SK-N-SH (cell line): ENCODE measurements at regions not wholly inside any gene's neighbourhood (a gene's known extent, or its start where the extent isn't known, plus 50 kb on each side); places are given as distances from the start of the nearest gene placed in this dataset.

Experiments used
- CTCF ChIA-PET: fragments of 300-600, 350-600 bp; formaldehyde crosslinking; extraction: SDS; loops from one replicate; lab custom pipeline; 2021; lab: Yijun Ruan, JAX
- POLR2A ChIA-PET: fragments of 350-600 bp; sonication (Branson Sonifier 250); formaldehyde crosslinking; extraction: SDS; loops from one replicate; lab custom pipeline; 2020; ENCODE audit warnings: antibody characterized with exemption, inconsistent platforms; lab: Yijun Ruan, JAX
- DNase-seq: peaks from one replicate; pipeline ENCODE4 v3.0.0; 2012
- H2AFZ ChIP-seq: fragments of 200-600 bp; sonication (generic); 2 replicates; pipeline ENCODE4 v1.8.1; 2016; ENCODE audit warnings: antibody characterized with exemption, mild to moderate bottlenecking, low read depth
- H3F3A ChIP-seq: fragments of 200-600 bp; sonication (generic); replicated peaks from 2 replicates; pipeline ENCODE3; 2016; ENCODE audit warnings: antibody characterized with exemption, mild to moderate bottlenecking; ENCODE audit not compliant: insufficient read depth
- H3K27ac ChIP-seq, 2 experiments: fragments of 200-500 bp in 1 of 2; fragments of 200-600 bp in 1 of 2; sonication (Bioruptor generic) in 1 of 2; sonication (generic), shearing (Covaris generic) in 1 of 2; 2 replicates each; pipeline versions ENCODE4 v1.5.1 to v1.6.1; 2014 to 2016; ENCODE audit warnings: low read depth in 2 of 2, inconsistent platforms in 1 of 2, low read length in 1 of 2, mild to moderate bottlenecking in 1 of 2, mixed read lengths in 1 of 2
- H3K27me3 ChIP-seq: fragments of 200-600 bp; sonication (generic), shearing (Covaris generic); 2 replicates; pipeline ENCODE4 v1.6.1; 2016; ENCODE audit warnings: mixed run types; ENCODE audit not compliant: insufficient read depth
- H3K36me3 ChIP-seq, 2 experiments: fragments of 200-500 bp in 1 of 2; fragments of 200-600 bp in 1 of 2; sonication (Bioruptor generic) in 1 of 2; sonication (generic) in 1 of 2; replicated peaks in 1 of 2; 2 replicates each; pipeline versions ENCODE3 to v1.5.1; 2014 to 2016; ENCODE audit warnings: low read length in 1 of 2, mild to moderate bottlenecking in 1 of 2; ENCODE audit not compliant: insufficient read depth in 2 of 2, control insufficient read depth in 1 of 2
- H3K4me1 ChIP-seq, 2 experiments: fragments of 200-500 bp in 1 of 2; fragments of 200-600 bp in 1 of 2; sonication (Bioruptor generic) in 1 of 2; sonication (generic), shearing (Covaris generic) in 1 of 2; 2 replicates each; pipeline versions ENCODE4 v1.5.1 to v1.6.1; 2014 to 2016; ENCODE audit warnings: low read depth in 1 of 2, low read length in 1 of 2, mixed run types in 1 of 2; ENCODE audit not compliant: insufficient read depth in 2 of 2, control insufficient read depth in 1 of 2
- H3K4me2 ChIP-seq: fragments of 200-600 bp; sonication (generic), shearing (Covaris generic); 2 replicates; pipeline ENCODE4 v1.6.1; 2017; ENCODE audit warnings: mixed run types
- H3K4me3 ChIP-seq, 2 experiments: fragments of 200-500 bp in 1 of 2; fragments of 200-600 bp in 1 of 2; sonication (Bioruptor generic) in 1 of 2; sonication (generic), shearing (Covaris generic) in 1 of 2; 2 replicates each; pipeline versions ENCODE4 v1.5.1 to v1.8.1; 2014 to 2016; ENCODE audit warnings: low read depth in 2 of 2, inconsistent platforms in 1 of 2, low read length in 1 of 2, mild to moderate bottlenecking in 1 of 2, mixed read lengths in 1 of 2, moderate library complexity in 1 of 2
- H3K79me2 ChIP-seq: fragments of 200-600 bp; sonication (generic); 2 replicates; pipeline ENCODE4 v1.8.1; 2017; ENCODE audit warnings: mild to moderate bottlenecking; ENCODE audit not compliant: insufficient read depth
- H3K9ac ChIP-seq: fragments of 200-600 bp; sonication (generic); 2 replicates; pipeline ENCODE4 v1.6.1; 2017; ENCODE audit warnings: mixed run types
- H3K9me2 ChIP-seq: fragments of 200-600 bp; sonication (generic); 2 replicates; pipeline ENCODE4 v1.6.1; 2017; ENCODE audit warnings: mixed run types
- H3K9me3 ChIP-seq: fragments of 200-600 bp; sonication (generic); 2 replicates; pipeline ENCODE4 v1.6.1; 2017; ENCODE audit warnings: mixed run types, mild to moderate bottlenecking, moderate library complexity
- H4K20me1 ChIP-seq: fragments of 200-600 bp; sonication (generic); 2 replicates; pipeline ENCODE4 v1.6.1; 2017; ENCODE audit warnings: mild to moderate bottlenecking, mixed run types; ENCODE audit not compliant: insufficient read depth
- ELF1 ChIP-seq: IDR thresholded peaks from 2 replicates; pipeline ENCODE4 v1.4.0; 2012
- EZH2phosphoT487 ChIP-seq: fragments of 200-600 bp; sonication (generic); IDR thresholded peaks from 2 replicates; pipeline ENCODE4 v1.6.1; 2017; ENCODE audit warnings: low read depth, mixed run types, mild to moderate bottlenecking, antibody characterized with exemption, moderate library complexity, borderline replicate concordance
- FOXM1 ChIP-seq: IDR thresholded peaks from 2 replicates; pipeline ENCODE4 v1.4.0; 2012; ENCODE audit warnings: low read depth, mild to moderate bottlenecking
- GABPA ChIP-seq: IDR thresholded peaks from 2 replicates; pipeline ENCODE4 v1.4.0; 2012; ENCODE audit warnings: low read depth, mild to moderate bottlenecking
- GATA2 ChIP-seq: sonication (generic); formaldehyde crosslinking; IDR thresholded peaks from 2 replicates; pipeline ENCODE4 v1.5.0; 2020; ENCODE audit warnings: mild to moderate bottlenecking, missing genetic modification reagents
- MXI1 ChIP-seq: IDR thresholded peaks from 2 replicates; pipeline ENCODE4 v1.6.1; 2012; ENCODE audit warnings: mild to moderate bottlenecking, low read depth, low read length, improper control_type of control experiment
- PBX3 ChIP-seq: IDR thresholded peaks from 2 replicates; pipeline ENCODE4; 2012
- POLR2AphosphoS5 ChIP-seq: IDR thresholded peaks from 2 replicates; pipeline ENCODE4 v1.6.1; 2012; ENCODE audit warnings: low read depth, low read length
- RAD21 ChIP-seq: IDR thresholded peaks from 2 replicates; pipeline ENCODE4 v1.6.1; 2012; ENCODE audit warnings: mild to moderate bottlenecking, low read length
- RCOR1 ChIP-seq: fragments of 150-350 bp; IDR thresholded peaks from 2 replicates; pipeline ENCODE4 v1.6.1; 2017; ENCODE audit warnings: antibody characterized with exemption, low read length
- RFX5 ChIP-seq: IDR thresholded peaks from 2 replicates; pipeline ENCODE4 v1.6.1; 2012; ENCODE audit warnings: mild to moderate bottlenecking, improper control_type of control experiment, low read length
- RXRA ChIP-seq: IDR thresholded peaks from 2 replicates; pipeline ENCODE4 v1.4.0; 2012; ENCODE audit warnings: low read depth, mild to moderate bottlenecking, borderline replicate concordance
- TCF12 ChIP-seq: IDR thresholded peaks from 2 replicates; pipeline ENCODE4 v1.4.0; 2012
- TEAD4 ChIP-seq: IDR thresholded peaks from 2 replicates; pipeline ENCODE4 v1.4.0; 2012; ENCODE audit warnings: mild to moderate bottlenecking, borderline replicate concordance; ENCODE audit not compliant: insufficient read depth
- USF1 ChIP-seq: IDR thresholded peaks from 2 replicates; pipeline ENCODE4 v1.4.0; 2012; ENCODE audit warnings: low read depth, borderline replicate concordance
- YY1 ChIP-seq: IDR thresholded peaks from 2 replicates; pipeline ENCODE4 v1.4.0; 2012; ENCODE audit warnings: low read depth, mild to moderate bottlenecking
- WGBS: methylation state at CpG from one replicate; pipeline ENCODE4 v1.1.6; 2017; ENCODE audit warnings: low lambda C conversion rate; 5-methylcytosine and 5-hydroxymethylcytosine counted together
- TF ChIP-seq, protein P1 (sequence below): fragments of 150-350 bp; IDR thresholded peaks from 2 replicates; pipeline ENCODE4 v1.6.1; 2016; ENCODE audit warnings: mild to moderate bottlenecking, low read depth, low read length
- TF ChIP-seq, protein P2 (sequence below): IDR thresholded peaks from 2 replicates; pipeline ENCODE4 v1.4.0; 2012; ENCODE audit warnings: low read depth

DNA sequence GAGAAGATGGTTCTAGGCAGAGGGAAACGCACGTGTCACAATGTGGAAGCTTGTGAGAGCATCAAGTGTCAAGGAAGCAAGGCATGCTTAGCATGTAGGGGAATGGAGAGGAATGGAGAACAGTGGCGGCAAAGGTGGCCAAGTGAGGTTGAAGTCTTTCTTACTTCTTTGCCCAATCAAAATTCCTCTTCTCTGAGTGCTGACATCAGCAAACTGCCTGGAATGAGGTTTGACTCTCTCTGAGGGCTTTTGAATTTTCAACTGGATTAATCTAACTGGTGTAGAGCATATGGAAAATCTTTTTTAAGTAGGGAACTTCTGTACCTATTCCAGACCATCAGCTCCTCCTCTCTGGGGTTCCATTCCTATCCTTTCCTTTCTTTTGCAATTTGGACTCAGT is 61.9 kb upstream of the BNC1 start:
- H4K20me1 ChIP-seq: no peaks in the 10 kb centered on the region
- no peaks in the 10 kb centered on the region for H3K36me3 ChIP-seq
- no peak overlapping the region for H3K27ac ChIP-seq
- WGBS: 38% methylated on average over 3 of the region's 3 CpGs
- H3F3A ChIP-seq: no peaks in the 10 kb centered on the region
- DNase-seq: no peak
- H3K4me2 ChIP-seq: no peak overlapping the region
- H3K4me3 ChIP-seq: no peak overlapping the region
- TF ChIP-seq EZH2phosphoT487 (no peak), ELF1 (no peak), GABPA (no peak)
- TF ChIP-seq, protein P1, sequence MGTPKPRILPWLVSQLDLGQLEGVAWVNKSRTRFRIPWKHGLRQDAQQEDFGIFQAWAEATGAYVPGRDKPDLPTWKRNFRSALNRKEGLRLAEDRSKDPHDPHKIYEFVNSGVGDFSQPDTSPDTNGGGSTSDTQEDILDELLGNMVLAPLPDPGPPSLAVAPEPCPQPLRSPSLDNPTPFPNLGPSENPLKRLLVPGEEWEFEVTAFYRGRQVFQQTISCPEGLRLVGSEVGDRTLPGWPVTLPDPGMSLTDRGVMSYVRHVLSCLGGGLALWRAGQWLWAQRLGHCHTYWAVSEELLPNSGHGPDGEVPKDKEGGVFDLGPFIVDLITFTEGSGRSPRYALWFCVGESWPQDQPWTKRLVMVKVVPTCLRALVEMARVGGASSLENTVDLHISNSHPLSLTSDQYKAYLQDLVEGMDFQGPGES: no peak
- no peaks in the 10 kb centered on the region for H3K27me3 ChIP-seq
- H3K9ac ChIP-seq: no peak overlapping the region
- no peaks in the 10 kb centered on the region for H3K9me3 ChIP-seq
- no peaks in the 10 kb centered on the region for H3K9me2 ChIP-seq
- ChIA-PET POLR2A (no interaction called here), CTCF (no interaction called here)
- no peak overlapping the region for H2AFZ ChIP-seq
- no peaks in the 10 kb centered on the region for H3K79me2 ChIP-seq
- H3K4me1 ChIP-seq: no peaks in the 10 kb centered on the region

- DNase-seq: no peak
- CTCF ChIA-PET: interaction anchor here (1.2 to 2.8 kb wide), 2 partner anchors 11 to 104 kb away, joined by 3 to 11 read pairs; no protein-coding TSS in a partner anchor
- H3K4me2 ChIP-seq: no peak overlapping the region
Observed at GRCh38 chr15:83352119-83352518, 67.7 kb upstream of the BNC1 start.

More at GRCh38 chr15:83352119-83352518, 67.7 kb upstream of the BNC1 start:
- Histone ChIP-seq H3K9ac (no peak overlapping the region), H3F3A (no peaks in the 10 kb centered on the region), H3K27ac (no peak overlapping the region), H2AFZ (no peak overlapping the region), H3K4me1 (no peaks in the 10 kb centered on the region), H3K4me3 (no peak overlapping the region), H3K9me3 (no peaks in the 10 kb centered on the region), H3K27me3 (peaks cover 4% of the 10 kb centered on the region; the same call in 1 of the 2 replicates), H3K9me2 (no peaks in the 10 kb centered on the region), H3K36me3 (no peaks in the 10 kb centered on the region), H4K20me1 (no peaks in the 10 kb centered on the region)
- 5% methylated on average over 1 of the region's 1 CpG for WGBS
- POLR2A ChIA-PET: no interaction called here
- no peak for TF ChIP-seq GABPA
- TF ChIP-seq GATA2 (CRISPR knock-in tag): no peak
- TF ChIP-seq RAD21: no peak
- TF ChIP-seq PBX3: no peak
- no peak for TF ChIP-seq USF1
- no peak for TF ChIP-seq YY1
- TF ChIP-seq RCOR1: no peak
- no peak for TF ChIP-seq MXI1
- no peak for TF ChIP-seq TCF12
- no peak for TF ChIP-seq FOXM1
- TF ChIP-seq RXRA: no peak
- TF ChIP-seq POLR2AphosphoS5: no peak
- TF ChIP-seq, protein P2, sequence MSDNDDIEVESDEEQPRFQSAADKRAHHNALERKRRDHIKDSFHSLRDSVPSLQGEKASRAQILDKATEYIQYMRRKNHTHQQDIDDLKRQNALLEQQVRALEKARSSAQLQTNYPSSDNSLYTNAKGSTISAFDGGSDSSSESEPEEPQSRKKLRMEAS: no peak
- TF ChIP-seq, protein P1: no peak
- no peak for TF ChIP-seq RFX5
- TF ChIP-seq TEAD4: no peak
- TF ChIP-seq, all 33 proteins: peak for 0
- H3K79me2 ChIP-seq: no peaks in the 10 kb centered on the region
